Lower lobe of right lung (tissue), 2 donors: ENCODE measurements at regions not wholly inside any gene's neighbourhood (a gene's known extent, or its start where the extent isn't known, plus 50 kb on each side); places are given as distances from the start of the nearest gene placed in this dataset.

ENCODE experiments used
- ATAC-seq, 2 donors: fragments of 200-7000 bp; cut with Tn5 transposase; one replicate each; pipeline ENCODE4 v1.9.1; 2020 to 2022; ENCODE audit warnings: mild to moderate bottlenecking in 2 of 2, moderate library complexity in 2 of 2
- DNase-seq: peaks from one replicate; pipeline ENCODE4 v3.0.0-alpha.2; 2020
- H3K27ac ChIP-seq: fragments of 200-600 bp; one replicate; pipeline ENCODE4 v1.8.0; 2022
- H3K27me3 ChIP-seq: fragments of 200-600 bp; one replicate; pipeline ENCODE4 v1.8.0; 2022; ENCODE audit warnings: low read depth
- H3K36me3 ChIP-seq: fragments of 200-600 bp; one replicate; pipeline ENCODE4 v1.8.0; 2022; ENCODE audit warnings: mild to moderate bottlenecking
- H3K4me1 ChIP-seq: fragments of 200-600 bp; one replicate; pipeline ENCODE4 v1.8.0; 2022
- H3K4me3 ChIP-seq: fragments of 200-600 bp; one replicate; pipeline ENCODE4 v1.8.0; 2022; ENCODE audit warnings: mild to moderate bottlenecking
- H3K9me3 ChIP-seq: fragments of 200-600 bp; one replicate; pipeline ENCODE4 v1.8.0; 2022
- CTCF ChIP-seq: fragments of 200-600 bp; IDR thresholded peaks from one replicate; pipeline ENCODE4 v1.8.0; 2022; ENCODE audit warnings: antibody characterized with exemption, mild to moderate bottlenecking
- intact Hi-C: fragments of 100-400 bp; cut with DNase I; formaldehyde crosslinking; loops from one replicate; pipeline ENCODE4 v1.11.0; 2022
- donor health status: DM: no; HTN: yes; CAD: no; lungs with severe emphysema.

GRCh38 chr6:78615430-78615904, 251.9 kb upstream of the IRAK1BP1 start:
- no peaks in the 10 kb centered on the region for H3K4me1 ChIP-seq
- no peaks in the 10 kb centered on the region for H3K9me3 ChIP-seq
- no peaks in the 10 kb centered on the region for H3K27me3 ChIP-seq
- intact Hi-C loops: no loop called here
- no peak overlapping the region for H3K27ac ChIP-seq
- H3K36me3 ChIP-seq: no peaks in the 10 kb centered on the region
- ATAC-seq: no peak
- H3K4me3 ChIP-seq: no peak overlapping the region
- DNase-seq: no peak
- no peak for TF ChIP-seq CTCF

- no peaks in the 10 kb centered on the region for H3K9me3 ChIP-seq
- no peak overlapping the region for H3K27ac ChIP-seq
- H3K4me1 ChIP-seq: no peaks in the 10 kb centered on the region
- no peaks in the 10 kb centered on the region for H3K27me3 ChIP-seq
- no peak overlapping the region for H3K4me3 ChIP-seq
- DNase-seq: no peak
- intact Hi-C loops: no loop called here
- no peak for TF ChIP-seq CTCF
- no peaks in the 10 kb centered on the region for H3K36me3 ChIP-seq
- no peak for ATAC-seq
These were observed 248.4 kb upstream of the IRAK1BP1 start for GRCh38 chr6:78618970-78619369.

GRCh38 chr6:78623554-78623953, 243.8 kb upstream of the IRAK1BP1 start:
- H3K36me3 ChIP-seq: no peaks in the 10 kb centered on the region
- TF ChIP-seq CTCF: no peak
- ATAC-seq (no peak), DNase-seq (no peak)
- no peaks in the 10 kb centered on the region for H3K9me3 ChIP-seq
- H3K27ac ChIP-seq: no peak overlapping the region
- intact Hi-C loops: no loop called here
- no peaks in the 10 kb centered on the region for H3K27me3 ChIP-seq
- no peaks in the 10 kb centered on the region for H3K4me1 ChIP-seq
- no peak overlapping the region for H3K4me3 ChIP-seq

GRCh38 chr6:78629154-78629721, 238.1 kb upstream of the IRAK1BP1 start:
- DNase-seq (no peak), ATAC-seq (peak; percentile 23 to 38)
- H3K36me3 ChIP-seq: no peaks in the 10 kb centered on the region
- H3K9me3 ChIP-seq: no peaks in the 10 kb centered on the region
- H3K4me1 ChIP-seq: no peaks in the 10 kb centered on the region
- peak overlapping the region; percentile 28 for H3K4me3 ChIP-seq
- intact Hi-C loops: no loop called here
- H3K27me3 ChIP-seq: peaks cover 6% of the 10 kb centered on the region
- no peak overlapping the region for H3K27ac ChIP-seq
- no peak for TF ChIP-seq CTCF

GRCh38 chr6:78629836-78630235, 237.5 kb upstream of the IRAK1BP1 start:
- no peak overlapping the region for H3K4me3 ChIP-seq
- no peak for DNase-seq
- peaks cover 6% of the 10 kb centered on the region for H3K27me3 ChIP-seq
- no peak for TF ChIP-seq CTCF
- no peaks in the 10 kb centered on the region for H3K4me1 ChIP-seq
- no peak for ATAC-seq
- intact Hi-C loops: no loop called here
- no peaks in the 10 kb centered on the region for H3K36me3 ChIP-seq
- H3K27ac ChIP-seq: no peak overlapping the region
- no peaks in the 10 kb centered on the region for H3K9me3 ChIP-seq
